ENCODE measurements at regions not wholly inside any gene's neighbourhood (a gene's known extent, or its start where the extent isn't known, plus 50 kb on each side); places are given as distances from the start of the nearest gene placed in this dataset.

DNA sequence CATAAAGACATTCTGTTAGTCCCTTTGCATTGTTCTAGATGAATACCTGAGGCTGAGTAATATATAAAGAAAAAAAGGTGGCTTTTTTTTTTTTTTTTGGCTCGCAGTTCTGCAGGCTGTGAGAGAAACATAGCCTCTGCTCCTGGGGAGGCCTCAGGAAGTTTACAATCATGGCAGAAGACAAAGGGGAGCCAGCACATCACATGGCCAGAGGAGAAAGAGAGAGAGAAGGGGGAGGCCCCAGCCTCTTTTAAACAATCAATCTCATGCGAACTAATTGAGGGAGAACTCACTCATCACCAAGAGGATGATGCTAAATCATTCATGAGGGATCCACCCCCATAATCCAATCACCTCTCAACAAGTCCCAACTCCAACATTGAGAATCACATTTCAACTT lies 364.0 kb upstream of the EPHA5 start:
- TF ChIP-seq RAD21 (IDR thresholded peaks at IDR 0.05; ENCODE audit: low read length) (no peak), GABPA (IDR thresholded peaks at IDR 0.05; ENCODE audit: low read depth) (no peak), REST (IDR thresholded peaks at IDR 0.05; ENCODE audit: low read depth, low read length) (no peak), MXI1 (IDR thresholded peaks at IDR 0.05; ENCODE audit: low read depth, low read length) (no peak), YY1 (IDR thresholded peaks at IDR 0.05; ENCODE audit: low read depth) (no peak), EP300 (IDR thresholded peaks at IDR 0.05; ENCODE audit: borderline replicate concordance in 1 of 2, low read depth in 1 of 2, low read length in 1 of 2) (no peak), SMC3 (IDR thresholded peaks at IDR 0.05; ENCODE audit: low read depth, low read length) (no peak), EZH2phosphoT487 (IDR thresholded peaks at IDR 0.05; ENCODE audit: borderline replicate concordance, low read depth) (no peak), POLR2AphosphoS5 (IDR thresholded peaks at IDR 0.05; ENCODE audit: low read depth, low read length) (no peak), NRF1 (IDR thresholded peaks at IDR 0.05; ENCODE audit: low read depth, low read length) (no peak)
- TF ChIP-seq, protein P1, sequence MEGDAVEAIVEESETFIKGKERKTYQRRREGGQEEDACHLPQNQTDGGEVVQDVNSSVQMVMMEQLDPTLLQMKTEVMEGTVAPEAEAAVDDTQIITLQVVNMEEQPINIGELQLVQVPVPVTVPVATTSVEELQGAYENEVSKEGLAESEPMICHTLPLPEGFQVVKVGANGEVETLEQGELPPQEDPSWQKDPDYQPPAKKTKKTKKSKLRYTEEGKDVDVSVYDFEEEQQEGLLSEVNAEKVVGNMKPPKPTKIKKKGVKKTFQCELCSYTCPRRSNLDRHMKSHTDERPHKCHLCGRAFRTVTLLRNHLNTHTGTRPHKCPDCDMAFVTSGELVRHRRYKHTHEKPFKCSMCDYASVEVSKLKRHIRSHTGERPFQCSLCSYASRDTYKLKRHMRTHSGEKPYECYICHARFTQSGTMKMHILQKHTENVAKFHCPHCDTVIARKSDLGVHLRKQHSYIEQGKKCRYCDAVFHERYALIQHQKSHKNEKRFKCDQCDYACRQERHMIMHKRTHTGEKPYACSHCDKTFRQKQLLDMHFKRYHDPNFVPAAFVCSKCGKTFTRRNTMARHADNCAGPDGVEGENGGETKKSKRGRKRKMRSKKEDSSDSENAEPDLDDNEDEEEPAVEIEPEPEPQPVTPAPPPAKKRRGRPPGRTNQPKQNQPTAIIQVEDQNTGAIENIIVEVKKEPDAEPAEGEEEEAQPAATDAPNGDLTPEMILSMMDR (IDR thresholded peaks at IDR 0.05) = no peak

Measured in SK-N-SH (cell line).